ENCODE measurements at regions not wholly inside any gene's neighbourhood (a gene's known extent, or its start where the extent isn't known, plus 50 kb on each side); places are given as distances from the start of the nearest gene placed in this dataset.

DNA sequence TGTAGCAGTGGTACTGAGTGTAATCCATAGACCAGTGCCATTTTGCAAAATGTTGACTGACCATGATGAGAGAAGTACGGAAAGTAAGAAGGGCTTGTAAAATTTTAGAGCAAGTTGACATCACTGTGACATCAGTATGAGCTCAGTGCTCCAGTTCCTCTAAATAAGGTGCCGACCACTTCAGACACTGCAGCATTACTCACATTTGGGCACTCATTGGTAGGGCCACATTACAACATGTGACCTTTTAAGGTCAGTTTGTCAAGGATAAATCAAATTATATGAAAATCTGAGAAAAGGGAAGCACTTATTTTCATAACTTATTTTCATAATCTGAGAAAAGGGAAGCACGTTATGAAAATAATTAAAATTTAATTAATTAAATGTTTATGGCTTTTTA is 128.0 kb upstream of the ERG start:
- TF ChIP-seq, protein P1, sequence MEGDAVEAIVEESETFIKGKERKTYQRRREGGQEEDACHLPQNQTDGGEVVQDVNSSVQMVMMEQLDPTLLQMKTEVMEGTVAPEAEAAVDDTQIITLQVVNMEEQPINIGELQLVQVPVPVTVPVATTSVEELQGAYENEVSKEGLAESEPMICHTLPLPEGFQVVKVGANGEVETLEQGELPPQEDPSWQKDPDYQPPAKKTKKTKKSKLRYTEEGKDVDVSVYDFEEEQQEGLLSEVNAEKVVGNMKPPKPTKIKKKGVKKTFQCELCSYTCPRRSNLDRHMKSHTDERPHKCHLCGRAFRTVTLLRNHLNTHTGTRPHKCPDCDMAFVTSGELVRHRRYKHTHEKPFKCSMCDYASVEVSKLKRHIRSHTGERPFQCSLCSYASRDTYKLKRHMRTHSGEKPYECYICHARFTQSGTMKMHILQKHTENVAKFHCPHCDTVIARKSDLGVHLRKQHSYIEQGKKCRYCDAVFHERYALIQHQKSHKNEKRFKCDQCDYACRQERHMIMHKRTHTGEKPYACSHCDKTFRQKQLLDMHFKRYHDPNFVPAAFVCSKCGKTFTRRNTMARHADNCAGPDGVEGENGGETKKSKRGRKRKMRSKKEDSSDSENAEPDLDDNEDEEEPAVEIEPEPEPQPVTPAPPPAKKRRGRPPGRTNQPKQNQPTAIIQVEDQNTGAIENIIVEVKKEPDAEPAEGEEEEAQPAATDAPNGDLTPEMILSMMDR (IDR thresholded peaks at IDR 0.05) = no peak
- TF ChIP-seq POLR2A (IDR thresholded peaks at IDR 0.05) = no peak
